GM12878 (cell line): ENCODE measurements at regions not wholly inside any gene's neighbourhood (a gene's known extent, or its start where the extent isn't known, plus 50 kb on each side); places are given as distances from the start of the nearest gene placed in this dataset.
A peak's percentile ranks its signal among the peaks of the same experiment; 100 is the strongest.

Experiments used
- ATAC-seq: fragments of 200-7000 bp; cut with Tn5 transposase; 3 replicates; pipeline ENCODE4 v1.9.1; 2020; ENCODE audit warnings: mild to moderate bottlenecking, moderate library complexity
- BruUV-seq: library from RNA; stranded (reverse); fragments of 400-500 nt; replicated peaks from 2 replicates; lab custom pipeline; 2021; lab: Mats Ljungman, UMichigan
- CTCF ChIA-PET: fragments of 300-600 bp; sonication (Branson Sonifier 250); formaldehyde crosslinking; extraction: SDS; loops from one replicate; lab custom pipeline; 2021; ENCODE audit warnings: inconsistent platforms; lab: Yijun Ruan, JAX
- POLR2A ChIA-PET: fragments of 350-600 bp; formaldehyde crosslinking; extraction: SDS; loops from one replicate; lab custom pipeline; 2021; ENCODE audit warnings: inconsistent platforms; lab: Charles Lee
- RAD21 ChIA-PET: fragments of 300-600 bp; sonication (Branson Sonifier 250); formaldehyde crosslinking; loops from one replicate; lab custom pipeline; 2023; ENCODE audit warnings: antibody characterized with exemption; ENCODE audit not compliant: unreplicated experiment; lab: Charles Lee
- SMC1A ChIA-PET: fragments of 300-600 bp; sonication (Branson Sonifier 250); formaldehyde crosslinking; loops from one replicate; lab custom pipeline; 2023; ENCODE audit not compliant: unreplicated experiment, uncharacterized antibody; lab: Charles Lee
- DNase-seq: peaks from one replicate; pipeline ENCODE4 v3.0.0-alpha.2; 2011; ENCODE audit warnings: low read depth, low spot score
- FAIRE-seq: peaks from 3 replicates; lab custom pipeline; 2011; peaks lifted over from hg19 to GRCh38; lab: Jason Lieb, UNC
- H2AFZ ChIP-seq: 2 replicates; pipeline ENCODE4 v1.6.0; 2011; ENCODE audit warnings: low read depth, low read length, control low read depth; ENCODE audit not compliant: control insufficient read depth
- H3K27ac ChIP-seq: 2 replicates; pipeline ENCODE4 v1.5.1; 2011; ENCODE audit warnings: control low read depth; ENCODE audit not compliant: control insufficient read depth, insufficient read depth
- H3K27me3 ChIP-seq, 2 experiments: replicated peaks in 1 of 2; 2 replicates each; pipeline versions ENCODE4 v1.6.0 to v1.6.1; 2011; ENCODE audit warnings: low read length in 1 of 2; ENCODE audit not compliant: control insufficient read depth in 2 of 2, insufficient read depth in 2 of 2
- H3K36me3 ChIP-seq, 2 experiments: 2 replicates each; pipeline ENCODE4 v1.5.1; 2011; ENCODE audit warnings: low read length in 1 of 2; ENCODE audit not compliant: control insufficient read depth in 2 of 2, insufficient read depth in 2 of 2
- H3K4me1 ChIP-seq: 2 replicates; pipeline ENCODE4 v1.6.1; 2011; ENCODE audit warnings: mild to moderate bottlenecking, low read length, moderate library complexity, mixed read lengths; ENCODE audit not compliant: control insufficient read depth, insufficient read depth
- H3K4me2 ChIP-seq: 2 replicates; pipeline ENCODE4 v1.6.0; 2011; ENCODE audit warnings: control low read depth; ENCODE audit not compliant: control insufficient read depth, insufficient read depth
- H3K4me3 ChIP-seq: fragments of 200-600 bp; sonication (generic); 2 replicates; pipeline ENCODE4 v1.5.1; 2016
- H3K79me2 ChIP-seq: 2 replicates; pipeline ENCODE4 v1.6.0; 2011; ENCODE audit warnings: low read length; ENCODE audit not compliant: control insufficient read depth, insufficient read depth
- H3K9ac ChIP-seq: 2 replicates; pipeline ENCODE4 v1.8.0; 2011; ENCODE audit warnings: low read length, control low read depth, mixed read lengths; ENCODE audit not compliant: control insufficient read depth, insufficient read depth
- H3K9me3 ChIP-seq: replicated peaks from 3 replicates; pipeline ENCODE4 v1.5.1; 2011; ENCODE audit warnings: mild to moderate bottlenecking, low read length; ENCODE audit not compliant: control insufficient read depth, insufficient read depth
- H4K20me1 ChIP-seq: 2 replicates; pipeline ENCODE4 v1.6.0; 2011; ENCODE audit not compliant: control insufficient read depth, insufficient read depth
- ATF7 ChIP-seq: fragments of 450-650 bp; IDR thresholded peaks from 2 replicates; pipeline ENCODE4 v1.6.1; 2016; ENCODE audit warnings: low read depth, mild to moderate bottlenecking
- FOXM1 ChIP-seq: IDR thresholded peaks from 2 replicates; pipeline ENCODE4 v1.6.1; 2012; ENCODE audit warnings: low read depth, mild to moderate bottlenecking, inconsistent platforms, low read length, moderate library complexity
- IKZF2 ChIP-seq, 2 experiments: fragments of 450-650 bp; IDR thresholded peaks; 2 replicates each; pipeline ENCODE4 v1.6.1; 2017; ENCODE audit warnings: mild to moderate bottlenecking in 2 of 2, moderate library complexity in 2 of 2
- KLF5 ChIP-seq: fragments of 450-650 bp; IDR thresholded peaks from 2 replicates; pipeline ENCODE4 v1.6.1; 2014; ENCODE audit warnings: mild to moderate bottlenecking; ENCODE audit not compliant: partially characterized antibody
- MAX ChIP-seq: IDR thresholded peaks from 2 replicates; pipeline ENCODE4 v1.6.1; 2012; ENCODE audit warnings: low read depth, low read length, improper control_type of control experiment
- MYB ChIP-seq: fragments of 150-350 bp; IDR thresholded peaks from 2 replicates; pipeline ENCODE4 v1.6.1; 2014; ENCODE audit warnings: mild to moderate bottlenecking, low read depth, low read length, borderline replicate concordance
- PKNOX1 ChIP-seq: fragments of 450-650 bp; IDR thresholded peaks from 2 replicates; pipeline ENCODE4 v1.6.1; 2016; ENCODE audit warnings: mild to moderate bottlenecking
- POLR2A ChIP-seq: IDR thresholded peaks from 2 replicates; pipeline ENCODE4 v1.6.1; 2011; ENCODE audit warnings: low read depth, mild to moderate bottlenecking, low read length
- TCF12 ChIP-seq: IDR thresholded peaks from 2 replicates; pipeline ENCODE4 v1.6.1; 2011; ENCODE audit warnings: low read depth, mild to moderate bottlenecking, low read length
- WGBS: methylation state at CpG from one replicate; pipeline ENCODE4 v1.1.6; 2016; ENCODE audit warnings: low lambda C conversion rate; ENCODE audit not compliant: insufficient replicate concordance, insufficient coverage; ENCODE audit errors: missing lambda C conversion rate; 5-methylcytosine and 5-hydroxymethylcytosine counted together
- in situ Hi-C: fragments of 300-500 bp; cut with MboI; formaldehyde crosslinking; loops from 9 replicates; pipeline ENCODE4 v1.14.3; 2018; ENCODE audit warnings: mixed read lengths
- intact Hi-C: fragments of 100-400 bp; cut with micrococcal nuclease; formaldehyde crosslinking; loops from one replicate; pipeline ENCODE4 v1.14.2; 2022; ENCODE audit not compliant: unreplicated experiment
- TF ChIP-seq, protein P1 (sequence below): fragments of 450-650 bp; IDR thresholded peaks from 2 replicates; pipeline ENCODE4 v1.6.1; 2017; ENCODE audit warnings: mild to moderate bottlenecking, low read depth, inconsistent platforms; ENCODE audit not compliant: poor library complexity, severe bottlenecking
- TF ChIP-seq, protein P2 (sequence below): fragments of 450-650 bp; IDR thresholded peaks from 2 replicates; pipeline ENCODE4 v1.6.1; 2017; ENCODE audit warnings: mild to moderate bottlenecking, moderate library complexity

GRCh38 chr9:129264388-129264787, 86.3 kb upstream of the IER5L start:
- no peak for FAIRE-seq
- H3K9ac ChIP-seq = no peak overlapping the region
- ChIA-PET CTCF (no interaction called here), SMC1A (no interaction called here), RAD21 (no interaction called here), POLR2A (no interaction called here)
- ATAC-seq = no peak
- no peak overlapping the region for H3K27ac ChIP-seq
- intact Hi-C loops = no loop called here
- no peaks in the 10 kb centered on the region for H3K79me2 ChIP-seq
- TF ChIP-seq, protein P1, sequence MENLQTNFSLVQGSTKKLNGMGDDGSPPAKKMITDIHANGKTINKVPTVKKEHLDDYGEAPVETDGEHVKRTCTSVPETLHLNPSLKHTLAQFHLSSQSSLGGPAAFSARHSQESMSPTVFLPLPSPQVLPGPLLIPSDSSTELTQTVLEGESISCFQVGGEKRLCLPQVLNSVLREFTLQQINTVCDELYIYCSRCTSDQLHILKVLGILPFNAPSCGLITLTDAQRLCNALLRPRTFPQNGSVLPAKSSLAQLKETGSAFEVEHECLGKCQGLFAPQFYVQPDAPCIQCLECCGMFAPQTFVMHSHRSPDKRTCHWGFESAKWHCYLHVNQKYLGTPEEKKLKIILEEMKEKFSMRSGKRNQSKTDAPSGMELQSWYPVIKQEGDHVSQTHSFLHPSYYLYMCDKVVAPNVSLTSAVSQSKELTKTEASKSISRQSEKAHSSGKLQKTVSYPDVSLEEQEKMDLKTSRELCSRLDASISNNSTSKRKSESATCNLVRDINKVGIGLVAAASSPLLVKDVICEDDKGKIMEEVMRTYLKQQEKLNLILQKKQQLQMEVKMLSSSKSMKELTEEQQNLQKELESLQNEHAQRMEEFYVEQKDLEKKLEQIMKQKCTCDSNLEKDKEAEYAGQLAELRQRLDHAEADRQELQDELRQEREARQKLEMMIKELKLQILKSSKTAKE = no peak
- peak; percentile 40; the same call in 1 of the 2 replicates for TF ChIP-seq PKNOX1
- no peak overlapping the region for H2AFZ ChIP-seq
- 37% methylated on average over 5 of the region's 5 CpGs for WGBS
- H3K4me1 ChIP-seq = peaks cover 7% of the 10 kb centered on the region
- H3K36me3 ChIP-seq = no peaks in the 10 kb centered on the region
- no peak overlapping the region for H3K4me2 ChIP-seq
- no peak overlapping the region for H3K4me3 ChIP-seq
- in situ Hi-C loops = no loop called here
- BruUV-seq = no TSS peak
- peaks cover 0 to 1% of the 10 kb centered on the region in 2 experiments; a peak in 2 of 4 replicates for H3K27me3 ChIP-seq
- no peaks in the 10 kb centered on the region for H4K20me1 ChIP-seq
- DNase-seq = no peak
- H3K9me3 ChIP-seq = no peaks in the 10 kb centered on the region

GRCh38 chr9:129263836-129264235, 85.8 kb upstream of the IER5L start:
- no peak overlapping the region for H3K4me3 ChIP-seq
- CTCF ChIA-PET = no interaction called here
- H3K27ac ChIP-seq = no peak overlapping the region
- no peaks in the 10 kb centered on the region for H4K20me1 ChIP-seq
- SMC1A ChIA-PET = no interaction called here
- FAIRE-seq (no peak), DNase-seq (no peak), ATAC-seq (no peak)
- peaks cover 2 to 4% of the 10 kb centered on the region in 2 experiments; a peak in 3 of 4 replicates for H3K27me3 ChIP-seq
- H3K36me3 ChIP-seq = no peaks in the 10 kb centered on the region
- POLR2A ChIA-PET = no interaction called here
- H3K9ac ChIP-seq = no peak overlapping the region
- WGBS = 62% methylated on average over 8 of the region's 8 CpGs
- no TSS peak for BruUV-seq
- intact Hi-C loops (no loop called here), in situ Hi-C loops (no loop called here)
- H3K4me1 ChIP-seq = peaks cover 7% of the 10 kb centered on the region
- H3K9me3 ChIP-seq = no peaks in the 10 kb centered on the region
- RAD21 ChIA-PET = no interaction called here
- no peak overlapping the region for H3K4me2 ChIP-seq
- H3K79me2 ChIP-seq = no peaks in the 10 kb centered on the region
- no peak overlapping the region for H2AFZ ChIP-seq
- TF ChIP-seq IKZF2 (IDR thresholded peaks at IDR 0.05) (no peak), TCF12 (no peak), KLF5 (no peak), ATF7 (no peak), FOXM1 (no peak), POLR2A (no peak), MYB (no peak), MAX (no peak)
- TF ChIP-seq, protein P2, sequence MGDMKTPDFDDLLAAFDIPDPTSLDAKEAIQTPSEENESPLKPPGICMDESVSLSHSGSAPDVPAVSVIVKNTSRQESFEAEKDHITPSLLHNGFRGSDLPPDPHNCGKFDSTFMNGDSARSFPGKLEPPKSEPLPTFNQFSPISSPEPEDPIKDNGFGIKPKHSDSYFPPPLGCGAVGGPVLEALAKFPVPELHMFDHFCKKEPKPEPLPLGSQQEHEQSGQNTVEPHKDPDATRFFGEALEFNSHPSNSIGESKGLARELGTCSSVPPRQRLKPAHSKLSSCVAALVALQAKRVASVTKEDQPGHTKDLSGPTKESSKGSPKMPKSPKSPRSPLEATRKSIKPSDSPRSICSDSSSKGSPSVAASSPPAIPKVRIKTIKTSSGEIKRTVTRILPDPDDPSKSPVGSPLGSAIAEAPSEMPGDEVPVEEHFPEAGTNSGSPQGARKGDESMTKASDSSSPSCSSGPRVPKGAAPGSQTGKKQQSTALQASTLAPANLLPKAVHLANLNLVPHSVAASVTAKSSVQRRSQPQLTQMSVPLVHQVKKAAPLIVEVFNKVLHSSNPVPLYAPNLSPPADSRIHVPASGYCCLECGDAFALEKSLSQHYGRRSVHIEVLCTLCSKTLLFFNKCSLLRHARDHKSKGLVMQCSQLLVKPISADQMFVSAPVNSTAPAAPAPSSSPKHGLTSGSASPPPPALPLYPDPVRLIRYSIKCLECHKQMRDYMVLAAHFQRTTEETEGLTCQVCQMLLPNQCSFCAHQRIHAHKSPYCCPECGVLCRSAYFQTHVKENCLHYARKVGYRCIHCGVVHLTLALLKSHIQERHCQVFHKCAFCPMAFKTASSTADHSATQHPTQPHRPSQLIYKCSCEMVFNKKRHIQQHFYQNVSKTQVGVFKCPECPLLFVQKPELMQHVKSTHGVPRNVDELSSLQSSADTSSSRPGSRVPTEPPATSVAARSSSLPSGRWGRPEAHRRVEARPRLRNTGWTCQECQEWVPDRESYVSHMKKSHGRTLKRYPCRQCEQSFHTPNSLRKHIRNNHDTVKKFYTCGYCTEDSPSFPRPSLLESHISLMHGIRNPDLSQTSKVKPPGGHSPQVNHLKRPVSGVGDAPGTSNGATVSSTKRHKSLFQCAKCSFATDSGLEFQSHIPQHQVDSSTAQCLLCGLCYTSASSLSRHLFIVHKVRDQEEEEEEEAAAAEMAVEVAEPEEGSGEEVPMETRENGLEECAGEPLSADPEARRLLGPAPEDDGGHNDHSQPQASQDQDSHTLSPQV = no peak
